NT2/D1 (cell line): ENCODE measurements at regions not wholly inside any gene's neighbourhood (a gene's known extent, or its start where the extent isn't known, plus 50 kb on each side); places are given as distances from the start of the nearest gene placed in this dataset.

ENCODE experiments used
- SUZ12 ChIP-seq: IDR thresholded peaks from 2 replicates; pipeline ENCODE4 v1.6.1; 2011; ENCODE audit not compliant: insufficient read length, insufficient read depth; ENCODE audit errors: extremely low read depth
- ZNF274 ChIP-seq: IDR thresholded peaks from 2 replicates; pipeline ENCODE4 v1.6.1; 2011; ENCODE audit warnings: mild to moderate bottlenecking, low read depth, low read length

- TF ChIP-seq SUZ12 (no peak), ZNF274 (no peak)
These were observed 804.4 kb downstream of the EPHA4 start for GRCh38 chr2:220767591-220768255.
